ENCODE measurements at regions not wholly inside any gene's neighbourhood (a gene's known extent, or its start where the extent isn't known, plus 50 kb on each side); places are given as distances from the start of the nearest gene placed in this dataset.
"Not testable (repeated sequence)": the region's sequence is repeated elsewhere in the genome, so short reads cannot be mapped to it uniquely, and the experiment has no call there.

DNA sequence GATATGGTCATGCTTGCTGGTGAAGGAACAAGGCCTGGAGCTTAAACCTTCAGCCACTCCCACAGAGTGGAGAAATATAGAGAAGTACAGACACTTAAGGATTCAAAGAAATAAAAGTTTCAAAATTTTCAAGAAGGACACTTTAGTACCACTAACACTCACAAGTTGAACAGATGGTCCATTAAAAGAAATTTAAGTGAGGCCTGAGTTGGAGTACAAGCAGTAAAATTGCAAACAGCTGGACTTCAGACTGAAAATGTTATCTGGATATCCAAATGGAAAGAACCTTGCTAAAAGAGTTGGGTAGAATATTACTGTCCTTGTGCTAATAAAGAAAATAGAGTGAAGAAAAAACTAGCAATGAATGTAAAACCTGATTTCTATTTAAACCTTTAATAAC lies 397.1 kb upstream of the KCNMB2 start:
- no peak for DNase-seq (ENCODE audit: insufficient read length, low spot score)
- TF ChIP-seq, protein P1, sequence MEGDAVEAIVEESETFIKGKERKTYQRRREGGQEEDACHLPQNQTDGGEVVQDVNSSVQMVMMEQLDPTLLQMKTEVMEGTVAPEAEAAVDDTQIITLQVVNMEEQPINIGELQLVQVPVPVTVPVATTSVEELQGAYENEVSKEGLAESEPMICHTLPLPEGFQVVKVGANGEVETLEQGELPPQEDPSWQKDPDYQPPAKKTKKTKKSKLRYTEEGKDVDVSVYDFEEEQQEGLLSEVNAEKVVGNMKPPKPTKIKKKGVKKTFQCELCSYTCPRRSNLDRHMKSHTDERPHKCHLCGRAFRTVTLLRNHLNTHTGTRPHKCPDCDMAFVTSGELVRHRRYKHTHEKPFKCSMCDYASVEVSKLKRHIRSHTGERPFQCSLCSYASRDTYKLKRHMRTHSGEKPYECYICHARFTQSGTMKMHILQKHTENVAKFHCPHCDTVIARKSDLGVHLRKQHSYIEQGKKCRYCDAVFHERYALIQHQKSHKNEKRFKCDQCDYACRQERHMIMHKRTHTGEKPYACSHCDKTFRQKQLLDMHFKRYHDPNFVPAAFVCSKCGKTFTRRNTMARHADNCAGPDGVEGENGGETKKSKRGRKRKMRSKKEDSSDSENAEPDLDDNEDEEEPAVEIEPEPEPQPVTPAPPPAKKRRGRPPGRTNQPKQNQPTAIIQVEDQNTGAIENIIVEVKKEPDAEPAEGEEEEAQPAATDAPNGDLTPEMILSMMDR (IDR thresholded peaks at IDR 0.05; ENCODE audit: insufficient read depth, missing control alignments), result no peak
- no peak for FAIRE-seq

DNA sequence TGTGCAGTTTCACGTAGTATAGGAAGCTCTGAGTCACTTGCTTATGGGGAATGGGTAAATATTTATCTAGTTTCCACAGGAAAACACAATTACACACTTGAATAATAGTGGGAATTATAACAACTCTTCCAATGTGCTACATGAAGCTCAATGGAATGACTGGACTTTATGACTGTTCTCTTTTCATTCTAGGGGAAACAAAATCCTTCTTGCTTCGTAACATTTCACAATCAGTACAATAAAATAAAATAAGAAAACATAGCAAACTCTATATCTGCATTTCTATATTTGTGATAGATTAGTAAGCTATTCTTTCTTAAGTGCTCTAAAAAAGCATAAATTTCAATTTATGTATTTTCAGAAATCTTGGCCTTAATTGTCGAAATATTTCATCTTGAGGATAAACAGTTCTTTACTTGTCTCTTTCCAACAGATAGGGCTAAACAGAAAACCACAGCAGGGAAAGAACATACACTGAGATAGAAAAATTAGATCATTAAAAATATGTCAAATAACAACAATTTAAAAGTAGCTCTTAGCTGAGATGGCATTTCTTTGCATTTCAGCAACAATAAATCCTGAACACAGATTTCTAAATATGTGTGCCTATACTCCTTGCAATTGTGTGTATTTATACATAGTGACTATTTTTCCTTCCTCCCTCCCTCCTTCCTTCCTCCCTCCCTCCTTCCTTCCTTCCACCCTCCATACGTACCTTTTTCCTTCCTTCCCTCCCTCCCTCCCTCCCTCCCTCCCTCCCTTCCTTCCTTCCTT lies 395.5 kb upstream of the KCNMB2 start:
- DNase-seq (ENCODE audit: insufficient read length, low spot score), result no peak
- FAIRE-seq, result no peak
- TF ChIP-seq, protein P1 (IDR thresholded peaks at IDR 0.05; ENCODE audit: insufficient read depth, missing control alignments), result no peak

DNA sequence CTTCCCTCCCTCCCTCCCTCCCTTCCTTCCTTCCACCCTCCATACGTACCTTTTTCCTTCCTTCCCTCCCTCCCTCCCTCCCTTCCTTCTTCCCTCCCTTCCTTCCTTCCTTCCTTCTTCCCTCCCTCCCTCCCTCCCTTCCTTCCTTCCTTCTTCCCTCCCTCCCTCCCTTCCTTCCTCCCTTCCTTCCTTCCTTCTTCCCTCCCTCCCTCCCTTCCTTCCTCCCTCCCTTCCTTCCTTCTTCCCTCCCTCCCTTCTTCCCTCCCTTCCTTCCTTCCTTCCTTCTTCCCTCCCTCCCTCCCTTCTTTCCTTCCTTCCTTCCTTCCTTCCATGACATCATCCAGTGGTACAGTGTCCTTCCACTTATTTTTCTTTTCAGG lies 394.9 kb upstream of the KCNMB2 start:
- DNase-seq (ENCODE audit: insufficient read length, low spot score); FAIRE-seq: not testable (repeated sequence)

DNA sequence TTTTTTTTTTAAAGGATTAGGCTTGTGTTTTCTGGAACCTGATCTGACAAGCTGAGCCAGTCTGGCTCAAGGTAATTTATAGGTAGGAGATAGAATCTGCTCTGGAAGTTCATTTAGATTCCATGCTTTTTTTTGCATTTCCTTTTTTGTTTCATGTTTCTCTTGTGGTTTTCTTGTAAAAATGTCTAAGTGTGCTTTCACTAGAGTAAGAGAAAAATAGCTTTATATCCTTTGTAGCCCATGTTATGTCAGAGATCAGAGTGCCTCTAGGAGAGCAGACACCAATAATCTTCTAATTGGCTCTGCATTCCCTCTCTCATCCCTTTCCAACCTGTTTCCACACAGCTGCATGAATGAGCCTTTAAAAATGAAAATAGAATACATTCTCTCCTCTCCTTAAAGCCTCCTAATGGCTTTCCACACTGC lies 389.8 kb upstream of the KCNMB2 start:
- DNase-seq (ENCODE audit: insufficient read length, low spot score), result peak; percentile 7
- peak; percentile 87 for FAIRE-seq
- TF ChIP-seq, protein P1 (IDR thresholded peaks at IDR 0.05; ENCODE audit: insufficient read depth, missing control alignments), result no peak

- no peak for FAIRE-seq
- TF ChIP-seq, protein P1 (IDR thresholded peaks at IDR 0.05; ENCODE audit: insufficient read depth, missing control alignments), result no peak
- no peak for DNase-seq (ENCODE audit: insufficient read length, low spot score)
These were observed 389.2 kb upstream of the KCNMB2 start for GRCh38 chr3:178147001-178147400.

- no peak for FAIRE-seq
- TF ChIP-seq, protein P1 (IDR thresholded peaks at IDR 0.05; ENCODE audit: insufficient read depth, missing control alignments), result peak; percentile 23
- no peak for DNase-seq (ENCODE audit: insufficient read length, low spot score)
These were observed 384.0 kb upstream of the KCNMB2 start for GRCh38 chr3:178152031-178152806.

DNA sequence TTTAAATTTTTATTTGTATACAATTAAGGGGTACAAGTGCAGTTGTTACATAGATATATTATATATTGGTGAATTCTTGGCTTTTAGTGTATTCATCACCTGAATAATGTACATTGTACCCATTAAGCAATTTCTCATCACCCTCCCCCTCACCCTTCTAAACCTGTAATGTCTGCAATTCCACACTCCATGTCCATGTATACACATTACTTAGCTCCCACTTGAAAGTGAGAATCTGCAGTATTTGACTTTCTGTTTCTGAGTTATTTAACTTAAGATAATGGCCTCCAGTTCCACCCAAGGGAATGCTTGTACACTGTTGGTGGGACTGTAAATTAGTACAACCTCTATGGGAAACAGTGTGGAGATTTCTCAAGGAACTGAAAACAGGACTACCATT lies 383.2 kb upstream of the KCNMB2 start:
- TF ChIP-seq, protein P1 (IDR thresholded peaks at IDR 0.05; ENCODE audit: insufficient read depth, missing control alignments), result no peak
- DNase-seq (ENCODE audit: insufficient read length, low spot score) (no peak), FAIRE-seq (no peak)
